ENCODE measurements at regions not wholly inside any gene's neighbourhood (a gene's known extent, or its start where the extent isn't known, plus 50 kb on each side); places are given as distances from the start of the nearest gene placed in this dataset.

- no peak for DNase-seq (ENCODE audit: low read depth in 2 of 2)
- TF ChIP-seq CTCF (IDR thresholded peaks at IDR 0.05; ENCODE audit: low read depth, low read length) = no peak
- H3K4me3 ChIP-seq (replicated peaks in 1 of 2; ENCODE audit: low read depth in 2 of 2, low read length in 2 of 2) = no peak overlapping the region
Measured at GRCh38 chr1:68958958-68959357, 462.1 kb upstream of the DEPDC1 start.

GRCh38 chr1:68959461-68960030, 462.7 kb upstream of the DEPDC1 start:
- no peak for TF ChIP-seq CTCF (IDR thresholded peaks at IDR 0.05; ENCODE audit: low read depth, low read length)
- no peak overlapping the region for H3K4me3 ChIP-seq (replicated peaks in 1 of 2; ENCODE audit: low read depth in 2 of 2, low read length in 2 of 2)
- no peak for DNase-seq (ENCODE audit: low read depth in 2 of 2)

GRCh38 chr1:68961143-68961542, 464.3 kb upstream of the DEPDC1 start:
- no peak for DNase-seq (ENCODE audit: low read depth in 2 of 2)
- H3K4me3 ChIP-seq (replicated peaks in 1 of 2; ENCODE audit: low read depth in 2 of 2, low read length in 2 of 2) = no peak overlapping the region
- TF ChIP-seq CTCF (IDR thresholded peaks at IDR 0.05; ENCODE audit: low read depth, low read length) = no peak

GRCh38 chr1:68963353-68963752, 466.5 kb upstream of the DEPDC1 start:
- no peak for DNase-seq (ENCODE audit: low read depth in 2 of 2)
- no peak for TF ChIP-seq CTCF (IDR thresholded peaks at IDR 0.05; ENCODE audit: low read depth, low read length)
- H3K4me3 ChIP-seq (replicated peaks in 1 of 2; ENCODE audit: low read depth in 2 of 2, low read length in 2 of 2) = no peak overlapping the region

GRCh38 chr1:68969441-68969840, 472.6 kb upstream of the DEPDC1 start:
- no peak for TF ChIP-seq CTCF (IDR thresholded peaks at IDR 0.05; ENCODE audit: low read depth, low read length)
- no peak overlapping the region for H3K4me3 ChIP-seq (replicated peaks in 1 of 2; ENCODE audit: low read depth in 2 of 2, low read length in 2 of 2)

GRCh38 chr1:68970571-68970970, 473.7 kb upstream of the DEPDC1 start:
- no peak for TF ChIP-seq CTCF (IDR thresholded peaks at IDR 0.05; ENCODE audit: low read depth, low read length)
- no peak for DNase-seq (ENCODE audit: low read depth in 2 of 2)
- H3K4me3 ChIP-seq (replicated peaks in 1 of 2; ENCODE audit: low read depth in 2 of 2, low read length in 2 of 2) = no peak overlapping the region

More at GRCh38 chr1:68969441-68969840, 472.6 kb upstream of the DEPDC1 start:
- DNase-seq (ENCODE audit: low read depth in 2 of 2) = no peak

Measured in cardiac fibroblast (primary cell).